GM18517 (cell line): ENCODE measurements at regions not wholly inside any gene's neighbourhood (a gene's known extent, or its start where the extent isn't known, plus 50 kb on each side); places are given as distances from the start of the nearest gene placed in this dataset.
"Not testable (repeated sequence)": the region's sequence is repeated elsewhere in the genome, so short reads cannot be mapped to it uniquely, and the experiment has no call there.

Experiments used
- ATAC-seq: cut with Tn5 transposase; IDR thresholded peaks from one replicate; pipeline ENCODE4 v1.9.1; 2021; ENCODE audit warnings: mild to moderate bottlenecking, moderate library complexity; ENCODE audit not compliant: unreplicated experiment

DNA sequence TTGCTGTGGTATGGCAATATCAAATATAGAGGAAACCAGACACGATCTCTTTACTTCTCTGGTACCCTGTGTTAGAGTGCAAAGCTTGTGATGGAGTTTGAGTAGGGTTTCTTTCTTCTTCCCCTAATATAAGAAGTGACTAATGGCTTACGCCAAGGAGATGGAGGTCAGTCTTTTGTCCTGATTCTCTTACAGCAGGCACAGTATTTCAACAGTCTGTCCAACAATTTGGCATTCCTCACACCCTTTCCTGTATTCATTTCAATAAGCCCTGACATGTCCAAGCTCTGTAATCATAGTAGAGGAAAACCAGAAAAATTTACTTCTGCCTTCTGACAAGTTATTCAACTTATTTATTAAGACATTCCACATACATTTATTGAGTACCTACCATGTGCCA is 546.2 kb downstream of the TMEM135 start:
- ATAC-seq: no peak

DNA sequence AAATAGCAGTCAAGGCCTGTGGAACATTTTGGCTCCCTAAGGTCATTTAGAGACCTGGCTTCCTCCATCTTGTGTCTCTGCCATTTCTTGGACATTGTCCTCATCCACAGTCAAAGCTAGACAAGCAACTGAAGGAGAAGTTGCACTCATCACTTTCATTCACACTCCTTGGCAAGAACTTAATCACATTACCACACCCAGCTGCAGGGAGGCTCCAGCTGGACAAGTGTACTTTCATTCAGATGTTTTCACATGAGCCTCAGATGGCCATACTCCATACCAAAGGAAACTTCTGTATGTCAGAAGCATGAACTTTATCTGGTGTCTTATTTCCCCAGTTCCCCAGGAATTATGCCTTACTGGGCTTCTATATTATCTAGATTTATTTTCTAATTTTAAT is 537.4 kb downstream of the TMEM135 start:
- no peak for ATAC-seq

DNA sequence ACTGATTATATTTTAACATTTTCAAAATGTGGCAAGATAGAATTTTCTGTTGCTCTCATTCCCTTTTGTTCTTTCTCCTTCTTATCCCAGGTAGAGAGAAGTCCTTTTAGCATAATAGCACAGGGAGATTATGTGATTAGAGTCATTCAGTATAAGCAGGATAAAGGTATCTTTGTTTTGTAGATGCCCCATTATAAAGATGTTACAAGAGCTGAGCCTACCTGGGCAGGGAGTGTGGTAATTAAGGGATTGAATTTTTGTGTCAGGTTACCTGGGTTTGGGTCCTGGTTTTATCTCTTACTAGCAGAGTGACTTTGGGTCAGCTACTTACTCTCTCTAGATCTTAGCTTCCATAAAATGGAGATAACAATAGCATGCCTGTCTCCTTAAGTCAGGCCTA is 536.5 kb downstream of the TMEM135 start:
- no peak for ATAC-seq

DNA sequence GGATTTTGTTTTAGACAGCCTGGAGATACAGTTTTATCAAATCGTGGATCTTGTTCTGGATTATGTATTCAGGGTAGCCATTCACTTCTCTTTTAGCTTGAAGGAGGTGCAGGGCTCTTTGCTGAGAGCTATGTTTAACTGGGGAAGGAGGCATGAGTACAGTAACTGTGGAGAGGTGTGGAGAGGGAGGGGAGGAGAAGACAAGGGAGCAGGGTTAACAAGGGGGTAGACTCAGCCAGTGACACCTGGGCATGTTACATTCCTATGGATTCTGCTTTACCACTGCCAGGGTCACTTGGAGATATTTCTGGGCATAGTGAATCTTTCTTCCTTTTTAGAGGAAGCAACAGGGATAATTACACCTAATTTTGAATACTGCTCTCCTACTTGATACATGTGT is 536.0 kb downstream of the TMEM135 start:
- no peak for ATAC-seq

DNA sequence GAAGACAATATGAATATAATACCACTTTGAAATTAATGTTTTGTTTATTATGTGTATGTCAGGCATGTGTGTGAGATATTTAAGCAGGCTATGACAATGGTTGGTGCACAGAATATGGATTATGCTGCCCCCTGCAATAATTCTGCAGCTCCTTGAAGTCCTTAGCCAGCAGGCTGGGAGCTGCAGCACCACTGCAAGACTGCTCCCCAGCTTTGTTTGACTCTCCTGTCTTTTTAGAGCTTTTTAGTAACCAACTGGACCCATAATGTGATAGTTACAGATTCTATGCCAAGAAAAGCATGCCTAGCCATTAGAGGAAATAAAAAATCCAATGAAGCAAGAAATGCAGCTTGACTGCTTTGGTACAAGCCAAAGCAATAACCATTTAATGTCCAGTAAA is 535.1 kb downstream of the TMEM135 start:
- ATAC-seq: no peak

DNA sequence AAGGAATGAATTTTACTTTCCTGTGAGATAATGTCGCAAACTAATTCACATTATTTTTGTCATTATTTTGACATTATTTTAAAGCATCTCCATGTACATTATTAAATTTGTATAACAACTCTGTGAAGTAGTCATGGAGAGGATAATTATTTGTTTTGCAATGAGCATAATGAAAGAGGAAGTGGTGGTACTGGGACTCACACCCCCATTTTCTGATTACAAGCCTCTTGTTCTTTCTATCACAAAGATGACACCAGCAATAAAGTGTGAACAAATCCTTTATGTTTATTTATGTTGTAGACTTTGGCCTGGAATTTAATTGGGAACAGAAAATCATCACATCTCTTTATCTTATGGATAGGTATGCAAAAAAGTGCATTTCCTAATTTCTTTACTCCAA is 522.6 kb downstream of the TMEM135 start:
- ATAC-seq: no peak

DNA sequence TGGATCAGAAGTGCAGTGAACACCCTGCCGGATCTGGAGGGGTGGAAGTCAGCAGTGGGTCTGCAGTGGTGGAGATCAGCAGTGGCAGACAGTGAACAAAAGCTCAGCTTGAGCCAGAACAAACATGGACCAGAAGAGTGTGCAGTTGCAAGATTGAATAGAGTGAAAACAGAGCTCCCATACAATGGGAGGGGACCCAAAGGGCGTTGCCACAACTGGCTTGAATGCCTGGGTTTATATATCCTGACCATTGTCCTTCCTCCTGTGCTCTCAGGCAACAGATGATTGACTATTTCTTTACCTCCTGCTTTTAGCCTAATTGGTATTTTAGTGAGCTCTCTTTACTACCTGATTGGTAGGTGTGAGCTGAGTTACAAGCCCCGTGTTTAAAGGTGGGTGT is 522.1 kb downstream of the TMEM135 start:
- not testable (repeated sequence) for ATAC-seq

DNA sequence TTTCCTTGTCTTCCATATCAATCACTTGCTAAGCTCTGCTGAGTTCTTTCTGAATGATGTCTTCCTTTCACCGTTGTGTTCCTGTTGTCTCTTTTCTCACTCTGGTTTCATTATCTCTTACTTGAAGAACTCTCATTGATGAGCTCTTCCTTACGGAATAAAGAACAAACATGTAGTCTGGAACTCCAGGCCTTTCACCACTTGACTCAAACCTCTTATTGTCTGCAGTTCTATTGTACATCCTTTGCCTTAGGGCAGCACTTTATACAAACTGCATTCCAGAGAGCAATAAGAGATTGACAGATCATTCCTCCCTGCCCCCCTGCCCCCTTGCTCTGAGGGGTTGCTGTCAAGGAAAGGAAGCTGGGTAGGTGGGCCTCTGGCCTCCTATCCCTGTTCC is 517.4 kb downstream of the TMEM135 start:
- no peak for ATAC-seq

DNA sequence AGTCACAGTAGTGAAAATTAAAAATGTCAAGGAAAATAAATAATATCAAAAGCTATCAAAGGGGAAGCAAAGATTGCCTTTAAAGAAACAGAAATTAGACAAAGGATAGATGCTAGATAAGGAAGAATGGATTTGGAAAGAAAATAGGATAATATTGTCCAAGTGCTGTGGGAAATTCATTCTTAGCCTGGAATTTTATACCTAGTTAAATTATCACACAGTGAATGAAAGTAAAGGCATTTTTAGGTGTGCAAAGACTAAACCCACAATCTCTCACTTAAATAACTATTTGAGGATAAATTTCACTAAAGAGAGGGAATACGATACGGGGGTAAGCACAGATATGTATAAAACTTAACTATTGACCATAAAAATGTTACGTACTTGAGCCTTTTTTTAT is 511.1 kb downstream of the TMEM135 start:
- ATAC-seq: no peak

DNA sequence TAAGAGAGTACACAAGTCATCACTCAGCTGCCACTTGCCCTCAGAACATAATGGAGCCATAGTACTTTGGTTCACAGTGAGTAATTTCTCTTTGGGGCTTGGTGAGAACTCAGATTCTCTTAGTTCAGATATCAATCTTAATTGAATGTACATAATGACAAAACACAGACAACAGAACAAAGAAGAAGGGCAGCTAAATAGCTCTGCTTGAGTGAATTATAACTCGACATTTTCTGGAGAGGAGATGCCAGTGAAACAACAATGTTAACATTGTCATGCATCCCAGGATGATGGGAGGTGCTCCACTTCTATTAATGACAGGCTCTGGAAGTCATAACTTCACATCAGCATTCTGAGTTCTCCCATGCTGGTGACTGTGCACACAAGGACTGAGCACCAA is 508.1 kb downstream of the TMEM135 start:
- no peak for ATAC-seq

DNA sequence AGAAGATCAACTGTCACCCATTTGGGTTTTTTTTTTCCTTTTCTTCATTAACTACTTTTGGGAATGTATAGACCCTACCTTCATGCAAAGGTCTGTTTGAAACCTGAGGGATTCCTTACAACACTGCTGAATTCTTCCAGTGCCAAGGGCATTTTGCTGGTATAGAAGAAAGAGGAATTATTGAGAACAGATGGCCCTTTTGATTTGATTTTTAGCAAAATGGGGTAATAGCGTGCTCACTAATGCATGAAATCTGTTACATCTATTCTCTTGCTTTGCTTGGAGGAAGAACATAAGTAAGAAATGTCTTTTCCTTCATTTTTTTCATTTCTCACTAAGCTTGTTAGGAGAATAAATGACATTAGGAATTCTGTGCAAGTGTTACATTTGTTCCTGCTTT is 501.9 kb downstream of the TMEM135 start:
- no peak for ATAC-seq

DNA sequence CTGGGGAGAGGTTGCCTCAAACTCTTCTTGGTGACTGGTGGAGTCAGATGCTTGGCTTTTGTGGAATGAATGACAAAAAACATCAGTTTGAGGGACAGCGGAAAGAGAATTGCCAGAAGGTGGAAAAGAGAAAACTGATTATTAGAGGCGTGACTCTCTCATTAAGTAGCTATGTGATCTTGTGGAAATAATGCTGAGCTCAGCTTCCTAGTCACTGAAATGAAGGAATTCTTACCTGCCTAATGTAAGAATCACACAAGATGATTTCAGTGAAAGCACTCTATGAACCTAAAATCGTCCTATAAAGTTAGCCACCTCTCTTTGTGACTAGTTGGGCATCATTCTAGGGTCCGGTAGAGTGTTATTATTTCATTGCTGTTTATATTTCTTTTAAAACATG is 498.8 kb downstream of the TMEM135 start:
- ATAC-seq: no peak

DNA sequence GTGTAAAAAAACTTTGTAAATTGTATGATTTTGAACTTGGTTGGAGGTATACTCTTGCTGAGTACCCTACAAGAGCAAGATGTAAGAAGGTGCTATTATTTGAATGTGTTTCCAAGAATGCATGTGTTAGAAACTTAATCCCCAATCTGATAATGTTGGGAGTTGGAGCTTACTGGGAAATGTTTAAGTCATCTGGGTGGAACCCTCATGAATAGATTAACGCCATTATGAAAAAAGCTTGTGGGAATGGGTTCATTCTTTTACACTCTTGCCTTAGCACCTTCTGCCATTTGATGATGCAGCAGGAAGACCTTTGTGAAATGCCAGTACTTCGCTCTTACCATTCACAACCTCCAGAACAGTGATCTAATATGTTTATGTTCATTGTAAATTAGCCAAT is 498.3 kb downstream of the TMEM135 start:
- no peak for ATAC-seq

DNA sequence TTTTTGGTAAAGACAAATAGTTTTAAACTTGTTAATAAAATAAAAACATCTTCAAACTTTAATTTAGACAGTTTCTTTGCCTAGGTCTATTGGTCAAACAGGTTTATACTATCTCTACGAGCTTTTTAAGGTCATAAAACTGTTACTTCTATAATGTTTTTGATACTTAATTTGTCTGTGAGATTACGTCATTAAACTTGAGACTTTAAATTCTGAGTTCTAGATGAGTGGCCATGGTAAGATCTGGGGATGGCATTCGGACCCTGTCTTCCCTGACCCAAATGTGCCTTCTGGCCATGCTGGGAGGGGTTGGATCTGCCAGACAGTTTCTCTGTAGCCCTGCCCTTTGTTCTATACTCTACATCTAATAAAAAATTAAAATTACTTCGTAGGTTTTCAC is 497.8 kb downstream of the TMEM135 start:
- no peak for ATAC-seq

DNA sequence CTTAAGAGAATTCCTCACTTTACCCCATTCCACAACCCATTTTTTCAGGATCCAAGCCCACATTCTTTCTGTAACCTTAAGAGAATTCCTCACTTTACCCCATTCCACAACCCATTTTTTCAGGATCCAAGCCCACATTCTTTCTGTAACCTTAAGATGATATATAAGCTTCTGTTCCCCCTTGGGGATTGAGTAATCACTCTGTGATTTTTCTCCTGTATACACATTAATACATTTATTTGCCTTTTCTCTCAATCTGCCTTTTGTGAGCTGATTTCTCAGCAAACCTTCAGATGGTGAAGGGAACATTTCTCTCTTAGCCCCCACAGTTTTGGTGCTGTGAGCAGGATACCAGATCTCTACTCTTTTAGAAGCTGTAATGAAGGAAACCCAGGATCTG is 494.1 kb downstream of the TMEM135 start:
- ATAC-seq: not testable (repeated sequence)

DNA sequence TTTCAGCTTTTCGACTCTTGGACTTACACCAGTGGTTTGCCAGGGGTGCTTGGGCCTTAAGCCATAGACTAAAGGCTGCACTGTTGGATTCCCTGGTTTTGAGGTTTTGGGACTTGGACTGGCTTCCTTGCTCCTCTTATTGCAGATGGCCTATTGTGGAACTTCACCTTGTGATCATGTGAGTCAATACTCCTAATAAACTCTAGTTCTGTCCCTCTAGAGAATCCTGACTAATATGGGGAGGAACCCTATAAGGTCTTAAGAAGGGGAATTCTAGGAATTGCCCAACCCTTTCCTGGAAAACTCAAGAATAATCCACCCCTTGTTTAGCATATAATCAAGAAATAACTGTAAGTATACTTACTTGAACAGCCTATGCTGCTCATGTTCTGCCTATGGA is 491.8 kb downstream of the TMEM135 start:
- ATAC-seq: no peak

DNA sequence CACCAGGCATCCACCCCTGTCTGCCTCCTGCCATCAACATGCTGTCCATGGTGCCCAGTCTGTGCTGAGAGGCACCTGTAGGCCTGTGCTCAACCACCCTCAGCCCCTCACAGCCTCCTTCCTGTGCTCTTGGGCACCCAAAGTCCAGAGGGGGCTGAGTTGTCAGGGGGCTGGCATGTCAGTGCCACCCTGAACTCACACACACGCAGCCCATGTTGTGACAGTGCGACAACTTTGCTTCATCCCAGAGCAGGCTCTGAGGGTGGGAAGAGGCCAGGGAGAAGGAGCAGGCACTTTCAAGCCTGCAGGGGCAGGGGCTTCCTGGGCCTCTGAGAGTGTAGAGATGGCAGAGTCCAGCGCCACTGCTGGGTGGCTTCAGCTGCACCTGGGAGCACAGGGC is 491.0 kb downstream of the TMEM135 start:
- no peak for ATAC-seq

DNA sequence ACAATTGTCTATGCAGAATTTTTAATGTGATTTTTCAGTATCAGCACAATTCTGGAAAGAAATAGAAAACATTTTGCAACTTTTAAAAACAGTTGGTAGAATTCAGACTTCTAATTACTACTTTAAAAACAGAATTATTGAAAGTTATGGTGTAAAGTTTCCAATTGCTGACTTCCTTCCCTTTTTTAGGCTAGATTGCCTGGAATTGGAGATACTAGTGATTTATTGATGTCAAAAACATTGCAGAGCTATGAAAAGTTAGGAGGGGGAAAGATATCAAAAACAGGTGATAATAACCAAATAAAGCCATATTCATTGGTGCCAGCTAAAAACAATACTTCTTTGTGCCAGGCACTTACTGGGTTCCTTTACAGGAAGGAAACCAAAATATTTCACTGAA is 485.5 kb downstream of the TMEM135 start:
- no peak for ATAC-seq

DNA sequence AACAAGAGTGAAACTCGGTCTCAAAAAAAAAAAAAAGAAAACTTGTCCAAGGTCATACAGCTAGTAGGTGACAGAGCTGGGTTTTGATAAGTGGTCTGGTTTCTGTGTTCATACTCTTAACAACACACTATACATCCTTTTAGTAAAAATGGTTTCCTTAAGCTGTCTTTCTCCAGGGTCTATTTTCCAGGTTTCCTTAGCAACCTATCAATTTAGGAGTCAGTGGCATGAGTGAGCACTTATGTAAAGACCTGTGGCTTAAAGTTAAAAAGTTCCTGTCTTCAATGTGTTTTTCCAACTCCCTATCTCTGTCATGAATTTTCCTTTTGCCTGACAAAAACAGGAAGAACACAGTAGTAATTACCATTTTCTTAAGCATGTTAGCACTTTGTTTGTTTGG is 480.5 kb downstream of the TMEM135 start:
- no peak for ATAC-seq

DNA sequence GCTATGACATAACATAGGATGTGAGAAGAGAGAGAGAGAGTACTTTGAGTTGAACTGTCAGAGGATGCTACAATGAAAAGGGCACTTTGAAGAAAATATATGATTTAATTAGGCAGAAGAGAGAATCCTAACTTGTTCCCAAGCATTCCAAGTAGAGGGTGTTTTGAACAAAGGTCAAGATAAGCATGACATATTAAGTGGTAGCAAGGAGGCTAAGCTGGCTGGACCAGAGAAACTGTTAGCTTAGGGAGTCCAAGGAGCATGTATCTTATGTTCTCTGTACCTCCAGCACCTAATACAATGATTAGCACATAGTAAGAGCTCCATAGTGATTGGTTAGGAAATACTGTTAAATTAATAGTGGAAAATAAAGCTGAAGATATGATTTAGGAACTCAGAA is 479.6 kb downstream of the TMEM135 start:
- no peak for ATAC-seq

DNA sequence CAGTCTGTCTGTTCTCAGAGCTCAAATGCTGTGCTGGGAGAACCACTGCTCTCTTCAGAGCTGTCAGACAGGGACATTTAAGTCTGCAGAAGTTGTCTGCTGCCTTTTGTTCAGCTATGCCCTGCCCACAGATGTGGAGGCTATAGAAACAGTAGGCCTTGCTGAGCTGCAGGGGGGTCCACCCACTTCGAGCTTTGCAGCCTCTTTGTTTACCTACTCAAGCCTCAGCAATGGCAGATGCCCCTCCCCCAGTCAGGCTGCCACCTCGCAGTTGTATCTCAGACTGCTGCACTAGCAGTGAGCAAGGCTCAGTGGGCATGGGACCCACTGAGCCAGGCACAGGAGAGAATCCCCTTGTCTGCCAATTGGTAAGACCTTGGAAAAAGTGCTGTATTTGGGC is 470.0 kb downstream of the TMEM135 start:
- ATAC-seq: not testable (repeated sequence)

DNA sequence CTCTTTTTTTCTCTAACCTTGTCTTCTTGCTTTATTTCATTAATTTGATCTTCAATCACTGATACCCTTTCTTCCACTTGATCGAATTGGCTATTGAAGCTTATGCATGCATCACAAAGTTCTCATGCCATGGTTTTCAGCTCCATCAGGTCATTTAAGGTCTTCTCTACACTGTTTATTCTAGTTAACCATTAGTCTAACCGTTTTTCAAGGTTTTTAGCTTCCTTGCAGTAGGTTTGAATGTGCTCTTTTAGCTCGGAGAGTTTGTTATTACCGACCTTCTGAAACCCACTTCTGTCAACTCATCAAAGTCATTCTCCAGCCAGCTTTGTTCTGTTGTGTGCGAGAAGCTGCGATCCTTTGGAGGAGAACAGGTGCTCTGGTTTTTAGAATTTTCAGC is 469.2 kb downstream of the TMEM135 start:
- not testable (repeated sequence) for ATAC-seq

DNA sequence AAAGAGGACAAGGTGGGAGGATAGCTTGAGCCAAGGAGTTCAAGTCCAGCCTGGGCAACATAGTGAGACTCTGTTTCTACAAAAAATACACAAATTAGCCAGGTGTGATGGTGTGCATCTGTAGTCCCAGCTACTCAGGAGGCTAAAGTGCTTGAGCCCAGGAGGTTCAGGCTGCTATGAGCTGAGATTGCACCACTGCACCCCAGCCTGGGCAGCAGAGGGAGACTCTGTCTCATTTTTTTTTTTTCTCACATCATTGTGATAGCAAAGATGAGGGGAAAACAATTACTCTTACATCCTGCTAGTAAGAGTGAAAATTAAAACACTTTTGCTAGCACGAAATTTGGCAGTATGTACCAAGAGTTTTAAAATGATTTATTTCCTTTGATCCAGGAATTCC is 463.7 kb downstream of the TMEM135 start:
- ATAC-seq: no peak

DNA sequence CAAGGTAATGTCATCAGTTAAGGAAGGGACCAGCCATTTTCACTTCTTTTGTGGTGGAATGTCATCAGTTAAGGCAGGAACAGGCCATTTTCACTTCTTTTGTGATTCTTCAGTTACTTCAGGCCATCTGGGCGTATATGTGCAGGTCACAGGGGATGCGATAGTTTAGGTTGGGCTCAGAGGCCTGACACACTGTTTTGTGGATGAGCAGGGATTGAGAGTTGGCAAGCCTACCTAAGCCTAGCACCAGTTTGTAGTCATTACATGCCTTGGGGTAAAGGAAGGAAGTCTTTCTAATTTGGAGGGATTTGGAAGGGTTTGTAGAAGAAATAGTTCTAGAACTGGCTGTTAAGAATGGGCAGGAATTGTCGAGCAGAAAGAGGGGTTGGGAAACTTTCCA is 457.2 kb downstream of the TMEM135 start:
- ATAC-seq: not testable (repeated sequence)
